GM23248 (cell line): ENCODE measurements at regions not wholly inside any gene's neighbourhood (a gene's known extent, or its start where the extent isn't known, plus 50 kb on each side); places are given as distances from the start of the nearest gene placed in this dataset.

ENCODE experiments used
- DNase-seq: peaks from one replicate; pipeline ENCODE4 v3.0.0-alpha.2; 2015
- H2AFZ ChIP-seq: fragments of 200-600 bp; sonication (generic); 2 replicates; pipeline ENCODE4 v1.6.1; 2016; ENCODE audit warnings: antibody characterized with exemption
- H3F3A ChIP-seq: fragments of 200-600 bp; sonication (generic); 2 replicates; pipeline ENCODE4 v1.6.1; 2016; ENCODE audit warnings: mild to moderate bottlenecking, antibody characterized with exemption, mixed run types; ENCODE audit not compliant: insufficient read depth
- H3K27ac ChIP-seq: fragments of 200-600 bp; sonication (generic); 2 replicates; pipeline ENCODE4 v1.5.1; 2016; ENCODE audit warnings: mild to moderate bottlenecking
- H3K27me3 ChIP-seq: fragments of 200-600 bp; sonication (generic); replicated peaks from 2 replicates; pipeline ENCODE4 v1.6.1; 2016; ENCODE audit warnings: mild to moderate bottlenecking; ENCODE audit not compliant: insufficient read depth
- H3K36me3 ChIP-seq: fragments of 200-600 bp; sonication (generic); 2 replicates; pipeline ENCODE4 v1.6.1; 2016; ENCODE audit warnings: low read depth, mild to moderate bottlenecking
- H3K4me1 ChIP-seq: fragments of 200-600 bp; sonication (generic); 2 replicates; pipeline ENCODE4 v1.6.1; 2016; ENCODE audit warnings: mild to moderate bottlenecking; ENCODE audit not compliant: insufficient read depth
- H3K4me2 ChIP-seq: fragments of 200-600 bp; sonication (generic); one replicate; pipeline ENCODE4 v1.6.1; 2016; ENCODE audit warnings: mild to moderate bottlenecking; ENCODE audit not compliant: unreplicated experiment
- H3K4me3 ChIP-seq: fragments of 200-600 bp; sonication (generic); 2 replicates; pipeline ENCODE4 v1.5.1; 2016; ENCODE audit warnings: mild to moderate bottlenecking
- H3K79me2 ChIP-seq: fragments of 200-600 bp; sonication (generic); 2 replicates; pipeline ENCODE4 v1.6.1; 2016; ENCODE audit warnings: mild to moderate bottlenecking; ENCODE audit not compliant: insufficient read depth
- H3K9ac ChIP-seq: fragments of 200-600 bp; sonication (generic); 2 replicates; pipeline ENCODE4 v1.6.1; 2016; ENCODE audit warnings: mild to moderate bottlenecking
- H3K9me2 ChIP-seq: fragments of 200-600 bp; sonication (generic); 2 replicates; pipeline ENCODE4 v1.6.1; 2016; ENCODE audit warnings: mixed run types, mild to moderate bottlenecking, moderate library complexity; ENCODE audit not compliant: insufficient read depth
- H3K9me3 ChIP-seq: fragments of 200-600 bp; sonication (generic); one replicate; pipeline ENCODE4 v1.6.1; 2017; ENCODE audit warnings: low read depth
- H4K20me1 ChIP-seq: fragments of 200-600 bp; sonication (generic); 2 replicates; pipeline ENCODE4 v1.6.0; 2016; ENCODE audit not compliant: insufficient read depth
- EZH2 ChIP-seq: fragments of 200-600 bp; sonication (generic); IDR thresholded peaks from 2 replicates; pipeline ENCODE4 v1.6.1; 2018; ENCODE audit warnings: antibody characterized with exemption, mild to moderate bottlenecking; ENCODE audit not compliant: insufficient read depth, poor library complexity, severe bottlenecking
- EZH2phosphoT487 ChIP-seq: fragments of 200-600 bp; sonication (generic); IDR thresholded peaks from 2 replicates; pipeline ENCODE4 v1.6.1; 2018; ENCODE audit warnings: antibody characterized with exemption, moderate library complexity, mild to moderate bottlenecking, low read depth; ENCODE audit not compliant: insufficient read depth
- WGBS, 2 experiments: methylation state at CpG; one replicate each; pipeline ENCODE4 v1.1.6; 2015 to 2017; ENCODE audit warnings: low lambda C conversion rate in 2 of 2, low coverage in 1 of 2; ENCODE audit errors: missing lambda C conversion rate in 2 of 2; 5-methylcytosine and 5-hydroxymethylcytosine counted together
- in situ Hi-C: fragments of 300-500 bp; cut with MboI; formaldehyde crosslinking; loops from 2 replicates; pipeline ENCODE4 v1.15.0; 2020

GRCh38 chr17:14621826-14622614, 321.1 kb downstream of the HS3ST3B1 start:
- H4K20me1 ChIP-seq, result no peaks in the 10 kb centered on the region
- H3K4me2 ChIP-seq, result no peak overlapping the region
- no peak overlapping the region for H3K4me3 ChIP-seq
- DNase-seq, result no peak
- no peak overlapping the region for H3K9ac ChIP-seq
- H3K9me3 ChIP-seq, result no peaks in the 10 kb centered on the region
- TF ChIP-seq EZH2, result no peak
- no peak for TF ChIP-seq EZH2phosphoT487
- no peak overlapping the region for H3K27ac ChIP-seq
- H3F3A ChIP-seq, result no peaks in the 10 kb centered on the region
- in situ Hi-C loops, result no loop called here
- H3K27me3 ChIP-seq, result no peaks in the 10 kb centered on the region
- H3K36me3 ChIP-seq, result no peaks in the 10 kb centered on the region
- H2AFZ ChIP-seq, result no peak overlapping the region
- 53 to 62% methylated on average over 13 of the region's 13 CpGs for WGBS, 2 experiments
- no peaks in the 10 kb centered on the region for H3K4me1 ChIP-seq
- H3K79me2 ChIP-seq, result no peaks in the 10 kb centered on the region
- no peaks in the 10 kb centered on the region for H3K9me2 ChIP-seq

- no peak for DNase-seq
- H3K36me3 ChIP-seq, result no peaks in the 10 kb centered on the region
- TF ChIP-seq EZH2phosphoT487, result no peak
- TF ChIP-seq EZH2, result no peak
- no peak overlapping the region for H3K4me2 ChIP-seq
- H3K27ac ChIP-seq, result no peak overlapping the region
- H3K27me3 ChIP-seq, result no peaks in the 10 kb centered on the region
- in situ Hi-C loops, result no loop called here
- no peak overlapping the region for H3K4me3 ChIP-seq
- no peaks in the 10 kb centered on the region for H3K9me3 ChIP-seq
- H3K4me1 ChIP-seq, result no peaks in the 10 kb centered on the region; the same call in 1 of the 2 replicates
- no peaks in the 10 kb centered on the region for H4K20me1 ChIP-seq
- H3K9ac ChIP-seq, result no peak overlapping the region
- 88 to 90% methylated on average over 4 of the region's 4 CpGs for WGBS, 2 experiments
- H2AFZ ChIP-seq, result no peak overlapping the region
- no peaks in the 10 kb centered on the region for H3F3A ChIP-seq
- no peaks in the 10 kb centered on the region for H3K9me2 ChIP-seq
- no peaks in the 10 kb centered on the region for H3K79me2 ChIP-seq
Measured at GRCh38 chr17:14619821-14620220, 318.9 kb downstream of the HS3ST3B1 start.

- H3K79me2 ChIP-seq, result no peaks in the 10 kb centered on the region
- no peaks in the 10 kb centered on the region; the same call in 1 of the 2 replicates for H3K4me1 ChIP-seq
- H3K4me2 ChIP-seq, result no peak overlapping the region
- WGBS, 2 experiments, result 32 to 49% methylated on average over 2 of the region's 2 CpGs
- in situ Hi-C loops, result no loop called here
- H2AFZ ChIP-seq, result no peak overlapping the region
- H3K27ac ChIP-seq, result no peak overlapping the region
- no peak for TF ChIP-seq EZH2phosphoT487
- no peak for TF ChIP-seq EZH2
- no peaks in the 10 kb centered on the region for H3K9me2 ChIP-seq
- no peaks in the 10 kb centered on the region for H3K36me3 ChIP-seq
- no peaks in the 10 kb centered on the region for H4K20me1 ChIP-seq
- DNase-seq, result peak; percentile 24
- no peaks in the 10 kb centered on the region for H3K9me3 ChIP-seq
- H3K4me3 ChIP-seq, result no peak overlapping the region
- H3K9ac ChIP-seq, result no peak overlapping the region
- no peaks in the 10 kb centered on the region for H3K27me3 ChIP-seq
- H3F3A ChIP-seq, result no peaks in the 10 kb centered on the region
Measured at GRCh38 chr17:14616528-14616927, 315.6 kb downstream of the HS3ST3B1 start.

- H3K27me3 ChIP-seq, result no peaks in the 10 kb centered on the region
- H3K79me2 ChIP-seq, result no peaks in the 10 kb centered on the region
- H3K9me2 ChIP-seq, result no peaks in the 10 kb centered on the region
- H3K4me2 ChIP-seq, result no peak overlapping the region
- TF ChIP-seq EZH2phosphoT487 (no peak), EZH2 (no peak)
- H2AFZ ChIP-seq, result no peak overlapping the region
- no peaks in the 10 kb centered on the region for H3K4me1 ChIP-seq
- DNase-seq, result no peak
- no peak overlapping the region for H3K9ac ChIP-seq
- H3K27ac ChIP-seq, result no peak overlapping the region
- H3K4me3 ChIP-seq, result no peak overlapping the region
- H3K9me3 ChIP-seq, result no peaks in the 10 kb centered on the region
- 24 to 27% methylated on average over 5 of the region's 5 CpGs for WGBS, 2 experiments
- no peaks in the 10 kb centered on the region for H3F3A ChIP-seq
- in situ Hi-C loops, result no loop called here
- H3K36me3 ChIP-seq, result no peaks in the 10 kb centered on the region
- no peaks in the 10 kb centered on the region for H4K20me1 ChIP-seq
Measured at GRCh38 chr17:14605267-14605599, 304.4 kb downstream of the HS3ST3B1 start.
